Stimulated activated CD4-positive, alpha-beta T cell treated with anti-CD3 and anti-CD28 coated beads, Interleukin-2, amount 100 ng/mL, for 48 hours (primary cell): ENCODE measurements at regions not wholly inside any gene's neighbourhood (a gene's known extent, or its start where the extent isn't known, plus 50 kb on each side); places are given as distances from the start of the nearest gene placed in this dataset.
"Not testable (repeated sequence)": the region's sequence is repeated elsewhere in the genome, so short reads cannot be mapped to it uniquely, and the experiment has no call there.

Experiments
- DNase-seq, 2 donors: peaks; one replicate each; pipeline ENCODE4 v3.0.0-alpha.2; 2020

GRCh38 chr16:59665618-59666220 lies 931.6 kb upstream of the GOT2 start:
- DNase-seq: no peak

- no peak for DNase-seq
Observed at GRCh38 chr16:59658572-59658971, 924.5 kb upstream of the GOT2 start.

- DNase-seq: no peak
Observed at GRCh38 chr16:59655031-59655430, 920.9 kb upstream of the GOT2 start.

- no peak for DNase-seq
Observed at GRCh38 chr16:59654455-59654854, 920.3 kb upstream of the GOT2 start.

GRCh38 chr16:59651662-59652061 lies 917.5 kb upstream of the GOT2 start:
- no peak for DNase-seq

GRCh38 chr16:59645194-59645593 lies 911.1 kb upstream of the GOT2 start:
- no peak for DNase-seq

- no peak for DNase-seq
Observed at GRCh38 chr16:59635674-59636073, 901.6 kb upstream of the GOT2 start.

GRCh38 chr16:59634951-59635350 lies 900.8 kb upstream of the GOT2 start:
- DNase-seq: no peak

GRCh38 chr16:59634004-59634579 lies 900.0 kb upstream of the GOT2 start:
- no peak for DNase-seq

GRCh38 chr16:59632276-59632855 lies 898.2 kb upstream of the GOT2 start:
- DNase-seq: no peak

- DNase-seq: not testable (repeated sequence)
Observed at GRCh38 chr16:59624381-59624780, 890.3 kb upstream of the GOT2 start.

- DNase-seq: no peak
Observed at GRCh38 chr16:59614466-59615240, 880.5 kb upstream of the GOT2 start.

- not testable (repeated sequence) for DNase-seq
Observed at GRCh38 chr16:59612910-59613620, 878.9 kb upstream of the GOT2 start.

GRCh38 chr16:59612094-59612493 lies 878.0 kb upstream of the GOT2 start:
- DNase-seq: no peak

- DNase-seq: no peak
Observed at GRCh38 chr16:59611556-59611955, 877.4 kb upstream of the GOT2 start.

- no peak for DNase-seq
Observed at GRCh38 chr16:59605706-59606105, 871.6 kb upstream of the GOT2 start.

- DNase-seq: no peak
Observed at GRCh38 chr16:59604354-59604753, 870.2 kb upstream of the GOT2 start.

- no peak for DNase-seq
Observed at GRCh38 chr16:59601452-59601851, 867.3 kb upstream of the GOT2 start.

- DNase-seq: no peak
Observed at GRCh38 chr16:59597269-59597668, 863.2 kb upstream of the GOT2 start.

GRCh38 chr16:59596693-59597092 lies 862.6 kb upstream of the GOT2 start:
- DNase-seq: no peak

- DNase-seq: no peak
Observed at GRCh38 chr16:59593194-59593661, 859.1 kb upstream of the GOT2 start.

- DNase-seq: no peak
Observed at GRCh38 chr16:59591480-59591879, 857.4 kb upstream of the GOT2 start.

GRCh38 chr16:59590845-59591244 lies 856.7 kb upstream of the GOT2 start:
- no peak for DNase-seq
